Gastrocnemius medialis (tissue), 4 donors: ENCODE measurements at regions not wholly inside any gene's neighbourhood (a gene's known extent, or its start where the extent isn't known, plus 50 kb on each side); places are given as distances from the start of the nearest gene placed in this dataset.

Experiments used
- ATAC-seq, 2 donors: fragments of 150-250 bp; one replicate each; pipeline ENCODE4 v1.9.1; 2016
- DNase-seq, 2 donors: peaks; one replicate each; pipeline ENCODE4 v3.0.0-alpha.2; 2019
- H3K27ac ChIP-seq, 4 donors: fragments of 200-600 bp; sonication (generic); 1 replicate in 1 of 4; 2 replicates in 3 of 4; pipeline ENCODE4 v1.5.1; 2016 to 2018; ENCODE audit warnings: mild to moderate bottlenecking in 2 of 4, moderate library complexity in 1 of 4
- H3K27me3 ChIP-seq, 3 donors: fragments of 200-600 bp; sonication (generic) in 2 of 3; 1 replicate in 1 of 3; 2 replicates in 2 of 3; pipeline versions ENCODE4 v1.5.1 to v1.6.0; 2016 to 2019; ENCODE audit warnings: mild to moderate bottlenecking in 1 of 3, moderate library complexity in 1 of 3
- H3K36me3 ChIP-seq, 2 donors: fragments of 200-600 bp; sonication (generic) in 1 of 2; one replicate each; pipeline ENCODE4 v1.5.1; 2017 to 2018
- H3K4me1 ChIP-seq, 2 donors: fragments of 200-600 bp; sonication (generic) in 1 of 2; one replicate each; pipeline ENCODE4 v1.5.1; 2016 to 2017; ENCODE audit warnings: mild to moderate bottlenecking in 2 of 2
- H3K4me3 ChIP-seq, 4 donors: fragments of 200-600 bp; sonication (generic) in 3 of 4; 1 replicate in 1 of 4; 2 replicates in 3 of 4; pipeline ENCODE4 v1.5.1; 2016 to 2019; ENCODE audit warnings: mild to moderate bottlenecking in 2 of 4
- H3K9me3 ChIP-seq, 3 donors: fragments of 200-600 bp; sonication (generic) in 2 of 3; 1 replicate in 1 of 3; 2 replicates in 2 of 3; pipeline ENCODE4 v1.5.1; 2016 to 2019
- POLR2A ChIP-seq, 2 donors: fragments of 450-650 bp; IDR thresholded peaks; one replicate each; pipeline ENCODE4 v1.6.1; 2017; ENCODE audit warnings: antibody characterized with exemption in 2 of 2, mild to moderate bottlenecking in 2 of 2, moderate library complexity in 2 of 2
- in situ Hi-C, 4 donors: fragments of 200-750 bp; cut with MboI; loops; one replicate each; pipeline versions ENCODE4 v1.15.0 to v1.8.0; 2017; ENCODE audit warnings: low sequenced_read_pairs in 4 of 4
- intact Hi-C: fragments of 100-400 bp; cut with DNase I; formaldehyde crosslinking; loops from one replicate; pipeline ENCODE4 v1.15.1; 2023; ENCODE audit warnings: low total_unique reads
- TF ChIP-seq, protein P1 (sequence below), 5 experiments: fragments of 450-650 bp in 3 of 5; fragments of 200-600 bp in 2 of 5; sonication (generic) in 2 of 5; IDR thresholded peaks in 4 of 5; conservative IDR thresholded peaks in 1 of 5; 1 replicate in 4 of 5; 2 replicates in 1 of 5; pipeline ENCODE4 v1.5.1; 2016 to 2019; ENCODE audit warnings: antibody characterized with exemption in 5 of 5, mild to moderate bottlenecking in 3 of 5, moderate library complexity in 3 of 5

DNA sequence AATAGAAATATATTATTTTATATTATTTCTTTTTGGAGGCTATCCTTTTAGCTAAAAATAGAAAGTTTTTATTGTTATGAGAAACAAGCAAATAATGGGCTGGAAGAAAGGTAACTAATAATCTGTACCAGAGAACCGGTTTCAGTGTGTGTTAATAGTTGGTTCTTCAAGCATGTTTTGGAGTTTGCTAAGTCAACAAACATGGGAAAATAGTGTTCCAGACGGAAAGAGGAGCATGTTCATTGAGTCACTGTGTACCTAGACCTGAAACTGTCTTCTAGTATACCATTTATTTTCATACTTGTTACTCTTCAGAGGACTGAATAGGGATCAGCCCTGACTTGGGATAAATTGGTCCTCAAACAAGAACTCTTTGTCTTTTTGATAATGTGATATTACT, 134.5 kb upstream of the CWC22 start:
- in situ Hi-C loops (loop anchor here in 1 of 4 donors (25.0 kb wide), 1 partner anchor 921 kb away; no protein-coding TSS in a partner anchor), intact Hi-C loops (no loop called here)
- no peak overlapping the region for H3K27ac ChIP-seq
- no peak overlapping the region for H3K4me3 ChIP-seq
- TF ChIP-seq POLR2A (IDR thresholded peaks at IDR 0.05) = no peak
- TF ChIP-seq, protein P1, sequence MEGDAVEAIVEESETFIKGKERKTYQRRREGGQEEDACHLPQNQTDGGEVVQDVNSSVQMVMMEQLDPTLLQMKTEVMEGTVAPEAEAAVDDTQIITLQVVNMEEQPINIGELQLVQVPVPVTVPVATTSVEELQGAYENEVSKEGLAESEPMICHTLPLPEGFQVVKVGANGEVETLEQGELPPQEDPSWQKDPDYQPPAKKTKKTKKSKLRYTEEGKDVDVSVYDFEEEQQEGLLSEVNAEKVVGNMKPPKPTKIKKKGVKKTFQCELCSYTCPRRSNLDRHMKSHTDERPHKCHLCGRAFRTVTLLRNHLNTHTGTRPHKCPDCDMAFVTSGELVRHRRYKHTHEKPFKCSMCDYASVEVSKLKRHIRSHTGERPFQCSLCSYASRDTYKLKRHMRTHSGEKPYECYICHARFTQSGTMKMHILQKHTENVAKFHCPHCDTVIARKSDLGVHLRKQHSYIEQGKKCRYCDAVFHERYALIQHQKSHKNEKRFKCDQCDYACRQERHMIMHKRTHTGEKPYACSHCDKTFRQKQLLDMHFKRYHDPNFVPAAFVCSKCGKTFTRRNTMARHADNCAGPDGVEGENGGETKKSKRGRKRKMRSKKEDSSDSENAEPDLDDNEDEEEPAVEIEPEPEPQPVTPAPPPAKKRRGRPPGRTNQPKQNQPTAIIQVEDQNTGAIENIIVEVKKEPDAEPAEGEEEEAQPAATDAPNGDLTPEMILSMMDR (IDR thresholded peaks at IDR 0.05 in 4 of 5, conservative IDR thresholded peaks at IDR 0.05 in 1 of 5) = no peak
- H3K27me3 ChIP-seq = no peaks in the 10 kb centered on the region
- no peaks in the 10 kb centered on the region for H3K36me3 ChIP-seq
- no peaks in the 10 kb centered on the region for H3K4me1 ChIP-seq
- no peaks in the 10 kb centered on the region for H3K9me3 ChIP-seq
- DNase-seq = no peak
- no peak for ATAC-seq

DNA sequence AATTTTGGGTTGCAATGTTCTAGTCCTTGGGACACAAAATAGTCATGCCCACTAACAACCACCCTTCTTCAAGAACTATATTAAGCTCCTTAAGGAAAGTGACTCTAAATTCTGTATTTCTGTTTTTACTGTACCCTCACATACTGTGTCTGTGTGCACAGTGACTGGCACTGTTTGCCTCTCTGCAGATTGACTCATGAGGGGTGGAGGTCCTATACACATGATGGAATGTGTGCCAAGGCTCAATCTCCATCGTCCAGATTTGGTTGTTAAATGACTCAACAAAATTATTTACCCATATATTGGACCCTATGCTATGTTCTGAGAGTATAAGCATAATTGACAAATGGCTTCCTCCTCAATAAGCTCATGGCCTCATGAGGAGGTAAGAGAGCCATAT, 126.6 kb upstream of the CWC22 start:
- intact Hi-C loops (no loop called here), in situ Hi-C loops (loop anchor here in 2 of 4 donors (10.0 to 25.0 kb wide), 2 partner anchors 921 to 929 kb away; no protein-coding TSS in a partner anchor)
- Histone ChIP-seq H3K4me1 (no peaks in the 10 kb centered on the region), H3K4me3 (no peak overlapping the region), H3K27me3 (no peaks in the 10 kb centered on the region), H3K27ac (no peak overlapping the region), H3K9me3 (no peaks in the 10 kb centered on the region), H3K36me3 (no peaks in the 10 kb centered on the region)
- no peak for TF ChIP-seq POLR2A (IDR thresholded peaks at IDR 0.05)
- no peak for ATAC-seq
- DNase-seq = no peak

DNA sequence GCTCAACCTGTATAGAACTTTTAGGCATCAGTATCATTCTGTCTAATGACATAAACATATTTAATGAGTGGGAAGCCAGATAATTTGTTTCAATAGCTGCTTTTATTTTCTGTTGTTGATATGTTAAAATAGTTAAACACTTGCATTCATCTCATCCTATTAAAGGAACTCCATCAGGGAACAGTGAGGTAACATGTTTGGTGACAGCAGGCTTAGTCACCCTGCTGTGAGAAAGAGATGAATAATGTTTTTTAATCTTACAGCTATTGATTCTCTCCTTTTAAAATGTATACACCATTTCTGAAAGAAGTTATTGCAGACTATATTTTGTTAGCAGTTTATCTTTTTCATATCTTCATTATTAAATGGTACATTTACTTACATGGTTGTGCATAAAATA, 123.3 kb upstream of the CWC22 start:
- no peak overlapping the region for H3K4me3 ChIP-seq
- intact Hi-C loops (no loop called here), in situ Hi-C loops (loop anchor here in 2 of 4 donors (10.0 to 25.0 kb wide), 2 partner anchors 924 to 932 kb away; no protein-coding TSS in a partner anchor)
- DNase-seq (no peak), ATAC-seq (no peak)
- H3K36me3 ChIP-seq = no peaks in the 10 kb centered on the region
- TF ChIP-seq, protein P1 (IDR thresholded peaks at IDR 0.05 in 4 of 5, conservative IDR thresholded peaks at IDR 0.05 in 1 of 5) = no peak
- H3K4me1 ChIP-seq = no peaks in the 10 kb centered on the region
- no peaks in the 10 kb centered on the region for H3K27me3 ChIP-seq
- no peaks in the 10 kb centered on the region for H3K9me3 ChIP-seq
- no peak overlapping the region for H3K27ac ChIP-seq

DNA sequence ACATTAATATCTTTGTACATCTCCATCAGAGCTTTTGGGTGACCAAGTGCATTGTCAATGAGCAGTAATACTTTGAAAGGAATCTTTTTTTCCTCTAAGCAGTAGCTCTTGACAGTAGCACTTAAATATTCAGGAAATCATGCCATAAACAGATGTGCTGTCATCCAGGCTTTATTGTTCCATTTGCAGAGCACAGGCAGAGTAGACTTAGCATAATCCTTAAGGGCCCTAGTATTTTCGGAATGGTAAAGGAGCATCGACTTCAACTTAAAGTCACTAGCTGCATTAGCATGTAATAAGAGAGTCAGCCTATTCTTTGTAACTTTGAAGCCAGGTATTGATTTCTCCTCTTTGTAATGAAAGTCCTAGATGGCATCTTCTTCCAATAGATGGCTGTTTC, 121.8 kb upstream of the CWC22 start:
- no peak for ATAC-seq
- no peaks in the 10 kb centered on the region for H3K27me3 ChIP-seq
- TF ChIP-seq, protein P1 (IDR thresholded peaks at IDR 0.05 in 4 of 5, conservative IDR thresholded peaks at IDR 0.05 in 1 of 5) = no peak
- no peak for TF ChIP-seq POLR2A (IDR thresholded peaks at IDR 0.05)
- no peak for DNase-seq
- in situ Hi-C loops = loop anchor here in 3 of 4 donors (10.0 to 25.0 kb wide), 4 partner anchors 926 to 1596 kb away; no protein-coding TSS in a partner anchor
- H3K27ac ChIP-seq = no peak overlapping the region
- no peaks in the 10 kb centered on the region for H3K36me3 ChIP-seq
- H3K4me3 ChIP-seq = no peak overlapping the region
- intact Hi-C loops = loop anchor here (5.0 kb wide), 1 partner anchor 928 kb away; no protein-coding TSS in a partner anchor
- H3K4me1 ChIP-seq = no peaks in the 10 kb centered on the region
- no peaks in the 10 kb centered on the region for H3K9me3 ChIP-seq

DNA sequence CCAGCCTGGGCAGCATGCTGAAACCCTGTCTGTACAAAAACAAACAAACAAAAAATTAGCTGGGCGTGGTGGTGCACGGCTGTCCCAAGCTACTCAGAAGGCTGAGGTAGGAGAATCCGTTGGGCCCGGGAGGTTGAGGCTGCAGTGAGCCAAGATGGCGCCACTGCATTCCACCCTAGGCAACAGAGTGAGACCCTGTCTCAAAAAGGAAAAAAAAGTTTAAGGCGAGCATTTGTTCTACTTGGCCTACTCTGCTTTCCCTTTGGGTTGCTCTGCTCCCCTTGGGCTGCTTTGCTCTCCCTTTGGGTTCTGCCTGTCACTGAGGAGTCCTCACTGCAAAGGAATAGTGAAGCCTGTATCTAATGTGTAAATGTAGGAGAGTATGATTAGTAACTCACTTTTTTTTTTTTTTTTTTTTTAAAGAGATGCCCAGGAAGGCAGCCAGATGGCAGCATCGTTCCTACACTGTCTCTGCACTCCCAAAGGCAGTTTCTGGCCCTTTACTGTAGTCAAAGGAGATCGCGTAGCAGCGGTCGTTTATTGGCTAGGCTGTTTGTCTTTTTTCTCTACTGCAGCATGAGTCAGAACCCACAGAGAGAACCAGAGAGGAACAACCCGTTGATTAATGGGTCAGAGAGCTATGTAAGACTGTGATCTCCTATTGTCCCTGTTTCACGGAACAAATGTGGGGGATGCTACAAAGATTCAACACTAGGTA, 118.3 kb upstream of the CWC22 start:
- DNase-seq (peak in 1 of 2 donors; percentile 29), ATAC-seq (peak; percentile 47 to 61)
- Histone ChIP-seq H3K36me3 (no peaks in the 10 kb centered on the region), H3K4me1 (no peaks in the 10 kb centered on the region), H3K9me3 (no peaks in the 10 kb centered on the region), H3K27me3 (no peaks in the 10 kb centered on the region), H3K27ac (no peak overlapping the region), H3K4me3 (no peak overlapping the region)
- TF ChIP-seq, protein P1 (IDR thresholded peaks at IDR 0.05 in 4 of 5, conservative IDR thresholded peaks at IDR 0.05 in 1 of 5) = peak in 3 of 5 experiments; percentile 30 to 40 (median 38)
- no peak for TF ChIP-seq POLR2A (IDR thresholded peaks at IDR 0.05)
- intact Hi-C loops (loop anchor here (5.0 kb wide), 1 partner anchor 932 kb away; no protein-coding TSS in a partner anchor), in situ Hi-C loops (loop anchor here in 3 of 4 donors (10.0 to 25.0 kb wide), 4 partner anchors 929 to 1599 kb away; no protein-coding TSS in a partner anchor)
